Fibroblast of mammary gland (primary cell): ENCODE measurements at regions not wholly inside any gene's neighbourhood (a gene's known extent, or its start where the extent isn't known, plus 50 kb on each side); places are given as distances from the start of the nearest gene placed in this dataset.

Source experiments
- DNase-seq: peaks from one replicate; pipeline ENCODE4 v3.0.0-alpha.2; 2010; ENCODE audit warnings: low read depth
- H3K4me3 ChIP-seq: 2 replicates; pipeline ENCODE4 v1.5.1; 2011; ENCODE audit warnings: low read depth, mild to moderate bottlenecking, low read length, moderate library complexity; ENCODE audit not compliant: control insufficient read depth
- TF ChIP-seq, protein P1 (sequence below): conservative IDR thresholded peaks from 2 replicates; pipeline ENCODE4 v1.5.1; 2011; ENCODE audit warnings: low read depth, low read length, inconsistent platforms; ENCODE audit not compliant: control insufficient read depth, insufficient read depth

- TF ChIP-seq, protein P1, sequence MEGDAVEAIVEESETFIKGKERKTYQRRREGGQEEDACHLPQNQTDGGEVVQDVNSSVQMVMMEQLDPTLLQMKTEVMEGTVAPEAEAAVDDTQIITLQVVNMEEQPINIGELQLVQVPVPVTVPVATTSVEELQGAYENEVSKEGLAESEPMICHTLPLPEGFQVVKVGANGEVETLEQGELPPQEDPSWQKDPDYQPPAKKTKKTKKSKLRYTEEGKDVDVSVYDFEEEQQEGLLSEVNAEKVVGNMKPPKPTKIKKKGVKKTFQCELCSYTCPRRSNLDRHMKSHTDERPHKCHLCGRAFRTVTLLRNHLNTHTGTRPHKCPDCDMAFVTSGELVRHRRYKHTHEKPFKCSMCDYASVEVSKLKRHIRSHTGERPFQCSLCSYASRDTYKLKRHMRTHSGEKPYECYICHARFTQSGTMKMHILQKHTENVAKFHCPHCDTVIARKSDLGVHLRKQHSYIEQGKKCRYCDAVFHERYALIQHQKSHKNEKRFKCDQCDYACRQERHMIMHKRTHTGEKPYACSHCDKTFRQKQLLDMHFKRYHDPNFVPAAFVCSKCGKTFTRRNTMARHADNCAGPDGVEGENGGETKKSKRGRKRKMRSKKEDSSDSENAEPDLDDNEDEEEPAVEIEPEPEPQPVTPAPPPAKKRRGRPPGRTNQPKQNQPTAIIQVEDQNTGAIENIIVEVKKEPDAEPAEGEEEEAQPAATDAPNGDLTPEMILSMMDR = no peak
- DNase-seq = peak; percentile 16
- no peak overlapping the region for H3K4me3 ChIP-seq
Observed at GRCh38 chr4:55249476-55249875, 96.6 kb upstream of the SRD5A3 start.

- TF ChIP-seq, protein P1 = no peak
- DNase-seq = no peak
- no peak overlapping the region for H3K4me3 ChIP-seq
Observed at GRCh38 chr4:55251342-55251741, 94.7 kb upstream of the SRD5A3 start.

DNA sequence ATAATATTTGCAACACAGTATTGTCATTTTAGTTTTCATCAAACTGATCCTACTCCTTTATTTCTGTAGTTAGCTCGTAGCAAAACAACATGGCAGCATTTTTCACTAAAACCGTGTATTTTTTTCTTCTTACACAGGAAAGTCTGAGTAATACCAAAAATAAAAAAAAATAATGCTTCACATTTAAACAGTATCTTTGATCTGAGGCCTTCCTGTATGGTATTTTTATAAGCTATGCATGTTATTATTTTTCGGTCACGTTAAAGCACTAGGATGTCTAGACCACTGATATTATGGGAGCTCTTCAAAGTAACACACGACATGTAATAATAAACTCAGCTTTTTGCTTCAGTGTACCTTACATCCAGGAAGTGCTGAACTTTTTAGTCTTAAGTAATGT is 94.1 kb upstream of the SRD5A3 start:
- DNase-seq = no peak
- TF ChIP-seq, protein P1 = no peak
- no peak overlapping the region for H3K4me3 ChIP-seq

- H3K4me3 ChIP-seq = no peak overlapping the region
- TF ChIP-seq, protein P1 = no peak
- no peak for DNase-seq
Observed at GRCh38 chr4:55253948-55254593, 92.0 kb upstream of the SRD5A3 start.

GRCh38 chr4:55255179-55255578 is 90.9 kb upstream of the SRD5A3 start:
- H3K4me3 ChIP-seq = no peak overlapping the region
- peak; percentile 30 for DNase-seq
- TF ChIP-seq, protein P1 = no peak

GRCh38 chr4:55256787-55257186 is 89.3 kb upstream of the SRD5A3 start:
- no peak overlapping the region for H3K4me3 ChIP-seq
- DNase-seq = no peak
- TF ChIP-seq, protein P1 = no peak
